ENCODE measurements at regions not wholly inside any gene's neighbourhood (a gene's known extent, or its start where the extent isn't known, plus 50 kb on each side); places are given as distances from the start of the nearest gene placed in this dataset.
A peak's percentile ranks its signal among the peaks of the same experiment; 100 is the strongest.

- Mint-ChIP-seq H3K27me3 (no peaks in the 10 kb centered on the region), H3K9me3 (no peaks in the 10 kb centered on the region), H3K36me3 (no peaks in the 10 kb centered on the region), H3K4me3 (no peak overlapping the region), H3K27ac (no peak overlapping the region), H3K4me1 (ENCODE audit: unreplicated experiment) (no peaks in the 10 kb centered on the region)
- no peak for TF ChIP-seq CTCF (conservative IDR thresholded peaks at IDR 0.05)
- no peak for DNase-seq (ENCODE audit: extremely low spot score, unreplicated experiment)
Observed at GRCh38 chr12:77494296-77494695, 336.4 kb upstream of the NAV3 start.

- Mint-ChIP-seq H3K4me1 (ENCODE audit: unreplicated experiment) (no peaks in the 10 kb centered on the region), H3K4me3 (no peak overlapping the region), H3K9me3 (no peaks in the 10 kb centered on the region), H3K36me3 (no peaks in the 10 kb centered on the region), H3K27ac (no peak overlapping the region), H3K27me3 (no peaks in the 10 kb centered on the region)
- no peak for TF ChIP-seq CTCF (conservative IDR thresholded peaks at IDR 0.05)
- no peak for DNase-seq (ENCODE audit: extremely low spot score, unreplicated experiment)
Observed at GRCh38 chr12:77493302-77494168, 337.2 kb upstream of the NAV3 start.

- DNase-seq (ENCODE audit: extremely low spot score, unreplicated experiment) = no peak
- TF ChIP-seq CTCF (conservative IDR thresholded peaks at IDR 0.05) = no peak
- Mint-ChIP-seq H3K4me1 (ENCODE audit: unreplicated experiment) (peaks cover 4% of the 10 kb centered on the region), H3K27me3 (no peaks in the 10 kb centered on the region), H3K27ac (no peak overlapping the region), H3K36me3 (no peaks in the 10 kb centered on the region), H3K4me3 (no peak overlapping the region), H3K9me3 (no peaks in the 10 kb centered on the region)
Observed at GRCh38 chr12:77492536-77492935, 338.2 kb upstream of the NAV3 start.

GRCh38 chr12:77489331-77489970 is 341.2 kb upstream of the NAV3 start:
- H3K27ac Mint-ChIP-seq = no peak overlapping the region
- H3K9me3 Mint-ChIP-seq = no peaks in the 10 kb centered on the region
- H3K36me3 Mint-ChIP-seq = no peaks in the 10 kb centered on the region
- H3K27me3 Mint-ChIP-seq = no peaks in the 10 kb centered on the region
- no peak for TF ChIP-seq CTCF (conservative IDR thresholded peaks at IDR 0.05)
- no peak for DNase-seq (ENCODE audit: extremely low spot score, unreplicated experiment)
- peaks cover 4% of the 10 kb centered on the region for H3K4me1 Mint-ChIP-seq (ENCODE audit: unreplicated experiment)
- H3K4me3 Mint-ChIP-seq = no peak overlapping the region

GRCh38 chr12:77488041-77488620 is 342.6 kb upstream of the NAV3 start:
- DNase-seq (ENCODE audit: extremely low spot score, unreplicated experiment) = no peak
- no peak for TF ChIP-seq CTCF (conservative IDR thresholded peaks at IDR 0.05)
- no peaks in the 10 kb centered on the region for H3K27me3 Mint-ChIP-seq
- no peak overlapping the region for H3K4me3 Mint-ChIP-seq
- peaks cover 4% of the 10 kb centered on the region for H3K4me1 Mint-ChIP-seq (ENCODE audit: unreplicated experiment)
- no peaks in the 10 kb centered on the region for H3K36me3 Mint-ChIP-seq
- peak overlapping the region; percentile 20 for H3K27ac Mint-ChIP-seq
- no peaks in the 10 kb centered on the region for H3K9me3 Mint-ChIP-seq
